IMR-90 (cell line): ENCODE measurements at regions not wholly inside any gene's neighbourhood (a gene's known extent, or its start where the extent isn't known, plus 50 kb on each side); places are given as distances from the start of the nearest gene placed in this dataset.

Experiments
- ATAC-seq: fragments of 200-7000 bp; cut with Tn5 transposase; 2 replicates; pipeline ENCODE4 v1.9.1; 2020; ENCODE audit warnings: low read depth, mild to moderate bottlenecking, moderate library complexity
- BruUV-seq: library from RNA; stranded (reverse); fragments of 400-500 nt; replicated peaks from 2 replicates; lab custom pipeline; 2021; lab: Mats Ljungman, UMichigan
- CTCF ChIA-PET: fragments of 300-600 bp; formaldehyde crosslinking; extraction: SDS; loops from one replicate; lab custom pipeline; 2021; ENCODE audit warnings: antibody characterized with exemption; lab: Yijun Ruan, JAX
- POLR2A ChIA-PET: fragments of 300-600 bp; sonication (Branson Sonifier 250); formaldehyde crosslinking; loops from one replicate; lab custom pipeline; 2022; ENCODE audit warnings: antibody characterized with exemption; ENCODE audit not compliant: unreplicated experiment; lab: Charles Lee
- DNase-seq: peaks from one replicate; pipeline ENCODE4 v3.0.0; 2013
- H2AFZ ChIP-seq: replicated peaks from 2 replicates; pipeline ENCODE3; 2013; ENCODE audit warnings: low read length, mild to moderate bottlenecking; ENCODE audit not compliant: poor library complexity
- H2AK5ac ChIP-seq: 2 replicates; pipeline ENCODE4 v1.6.1; 2013; ENCODE audit warnings: low read depth, low read length, inconsistent platforms
- H2AK9ac ChIP-seq: replicated peaks from 2 replicates; pipeline ENCODE3; 2013; ENCODE audit warnings: mild to moderate bottlenecking, low read depth, low read length, moderate library complexity; ENCODE audit not compliant: poor library complexity
- H2BK120ac ChIP-seq: 2 replicates; pipeline ENCODE4 v1.6.1; 2013; ENCODE audit warnings: low read depth, low read length, inconsistent platforms
- H2BK15ac ChIP-seq: 3 replicates; pipeline ENCODE4 v1.6.1; 2013; ENCODE audit warnings: low read depth, low read length, inconsistent platforms
- H2BK20ac ChIP-seq: 2 replicates; pipeline ENCODE4 v1.6.1; 2013; ENCODE audit warnings: low read depth, mild to moderate bottlenecking, inconsistent platforms, low read length, moderate library complexity
- H2BK5ac ChIP-seq: 2 replicates; pipeline ENCODE4 v1.6.1; 2013; ENCODE audit warnings: mild to moderate bottlenecking, low read depth, low read length, inconsistent platforms; ENCODE audit not compliant: poor library complexity, severe bottlenecking
- H3K14ac ChIP-seq: replicated peaks from 2 replicates; pipeline ENCODE4 v1.6.1; 2013; ENCODE audit warnings: low read depth, low read length, inconsistent platforms
- H3K18ac ChIP-seq: 2 replicates; pipeline ENCODE4 v1.6.1; 2013; ENCODE audit warnings: low read depth, low read length, control low read depth
- H3K23ac ChIP-seq: 2 replicates; pipeline ENCODE4 v1.6.1; 2013; ENCODE audit warnings: low read depth, low read length, inconsistent platforms
- H3K27ac ChIP-seq: 2 replicates; pipeline ENCODE4 v1.5.1; 2013; ENCODE audit warnings: mild to moderate bottlenecking, control low read depth, low read length; ENCODE audit not compliant: insufficient read depth
- H3K27me3 ChIP-seq: 2 replicates; pipeline ENCODE4 v1.6.1; 2013; ENCODE audit warnings: low read length; ENCODE audit not compliant: control insufficient read depth, insufficient read depth
- H3K36me3 ChIP-seq: 2 replicates; pipeline ENCODE4 v1.6.1; 2013; ENCODE audit warnings: low read length, mixed read lengths; ENCODE audit not compliant: control insufficient read depth, insufficient read depth
- H3K4ac ChIP-seq: 2 replicates; pipeline ENCODE4 v1.6.1; 2013; ENCODE audit warnings: low read depth, low read length, inconsistent platforms
- H3K4me1 ChIP-seq: 2 replicates; pipeline ENCODE4 v1.6.1; 2013; ENCODE audit warnings: low read length, mixed read lengths; ENCODE audit not compliant: control insufficient read depth, insufficient read depth
- H3K4me2 ChIP-seq: 2 replicates; pipeline ENCODE4 v1.6.1; 2013; ENCODE audit warnings: low read depth, mild to moderate bottlenecking, control low read depth, low read length, moderate library complexity
- H3K4me3 ChIP-seq: 2 replicates; pipeline ENCODE4 v1.5.1; 2013; ENCODE audit warnings: low read depth, mild to moderate bottlenecking, control low read depth, low read length, moderate library complexity; ENCODE audit not compliant: insufficient read depth
- H3K56ac ChIP-seq: 2 replicates; pipeline ENCODE4 v1.6.1; 2013; ENCODE audit warnings: low read length, inconsistent platforms; ENCODE audit not compliant: insufficient read depth; ENCODE audit errors: extremely low read depth
- H3K79me1 ChIP-seq, 2 experiments: 2 replicates each; pipeline ENCODE4 v1.6.1; 2013; ENCODE audit warnings: low read length in 2 of 2, inconsistent platforms in 1 of 2, low read depth in 1 of 2
- H3K9ac ChIP-seq: 2 replicates; pipeline ENCODE4 v1.6.1; 2013; ENCODE audit warnings: low read depth, low read length, control low read depth
- H3K9me1 ChIP-seq: 2 replicates; pipeline ENCODE4 v1.6.1; 2013; ENCODE audit warnings: low read length, inconsistent platforms; ENCODE audit not compliant: insufficient read depth
- H3K9me3 ChIP-seq: 2 replicates; pipeline ENCODE4 v1.6.1; 2013; ENCODE audit warnings: low read length; ENCODE audit not compliant: control insufficient read depth, insufficient read depth
- H4K20me1 ChIP-seq: 2 replicates; pipeline ENCODE4 v1.6.1; 2013; ENCODE audit warnings: low read length, inconsistent platforms; ENCODE audit not compliant: insufficient read depth
- H4K5ac ChIP-seq: 2 replicates; pipeline ENCODE4 v1.6.1; 2013; ENCODE audit warnings: mild to moderate bottlenecking, low read depth, low read length, control low read depth
- H4K8ac ChIP-seq, 2 experiments: 2 replicates each; pipeline ENCODE4 v1.6.1; 2013; ENCODE audit warnings: low read depth in 2 of 2, low read length in 2 of 2, control low read depth in 1 of 2, inconsistent platforms in 1 of 2
- H4K91ac ChIP-seq: 2 replicates; pipeline ENCODE4 v1.6.1; 2013; ENCODE audit warnings: low read depth, low read length, inconsistent platforms; ENCODE audit not compliant: insufficient read depth
- BHLHE40 ChIP-seq: fragments of 150-350 bp; IDR thresholded peaks from 2 replicates; pipeline ENCODE4 v1.6.1; 2016; ENCODE audit warnings: mild to moderate bottlenecking, low read depth, low read length
- CEBPB ChIP-seq: IDR thresholded peaks from 2 replicates; pipeline ENCODE4 v1.6.1; 2012; ENCODE audit warnings: low read depth, low read length, improper control_type of control experiment
- CHD1 ChIP-seq: IDR thresholded peaks from 2 replicates; pipeline ENCODE4 v1.6.1; 2012; ENCODE audit warnings: low read depth, low read length, improper control_type of control experiment
- CTCF ChIP-seq: conservative IDR thresholded peaks from 2 replicates; pipeline ENCODE4 v1.5.1; 2012; ENCODE audit warnings: mild to moderate bottlenecking, low read depth, low read length, improper control_type of control experiment
- ELK1 ChIP-seq: fragments of 150-350 bp; IDR thresholded peaks from 2 replicates; pipeline ENCODE4 v1.6.1; 2016; ENCODE audit warnings: low read depth, mild to moderate bottlenecking, low read length, moderate library complexity, borderline replicate concordance
- FOS ChIP-seq: fragments of 150-350 bp; IDR thresholded peaks from 2 replicates; pipeline ENCODE4 v1.6.1; 2016; ENCODE audit warnings: low read depth, low read length
- MAFK ChIP-seq: IDR thresholded peaks from 2 replicates; pipeline ENCODE4 v1.6.1; 2012; ENCODE audit warnings: low read depth, low read length, improper control_type of control experiment
- MAZ ChIP-seq: IDR thresholded peaks from 2 replicates; pipeline ENCODE4 v1.6.1; 2012; ENCODE audit warnings: low read depth, mild to moderate bottlenecking, low read length, improper control_type of control experiment, moderate library complexity, borderline replicate concordance
- MXI1 ChIP-seq: IDR thresholded peaks from 2 replicates; pipeline ENCODE4 v1.6.1; 2012; ENCODE audit warnings: low read depth, mild to moderate bottlenecking, low read length, moderate library complexity, borderline replicate concordance
- NFE2L2 ChIP-seq: fragments of 150-350 bp; IDR thresholded peaks from 2 replicates; pipeline ENCODE4 v1.6.1; 2016; ENCODE audit warnings: low read depth, mild to moderate bottlenecking, low read length
- POLR2A ChIP-seq: IDR thresholded peaks from 2 replicates; pipeline ENCODE4 v1.6.1; 2012; ENCODE audit warnings: mild to moderate bottlenecking, low read depth, low read length
- RAD21 ChIP-seq: IDR thresholded peaks from 2 replicates; pipeline ENCODE4 v1.6.1; 2012; ENCODE audit warnings: low read length, improper control_type of control experiment
- RCOR1 ChIP-seq: IDR thresholded peaks from 2 replicates; pipeline ENCODE4 v1.6.1; 2012; ENCODE audit warnings: mild to moderate bottlenecking, low read length, improper control_type of control experiment; ENCODE audit not compliant: insufficient replicate concordance
- RFX5 ChIP-seq: IDR thresholded peaks from 2 replicates; pipeline ENCODE4 v1.8.0; 2012; ENCODE audit warnings: low read depth, mild to moderate bottlenecking, low read length, moderate library complexity
- SMC3 ChIP-seq: fragments of 150-350 bp; IDR thresholded peaks from 2 replicates; pipeline ENCODE4 v1.6.1; 2016; ENCODE audit warnings: low read depth, mild to moderate bottlenecking, antibody characterized with exemption, low read length, moderate library complexity
- USF2 ChIP-seq: fragments of 150-350 bp; IDR thresholded peaks from 2 replicates; pipeline ENCODE4 v1.6.1; 2017; ENCODE audit warnings: mild to moderate bottlenecking, antibody characterized with exemption, low read length, low read depth
- WGBS, 2 experiments: methylation state at CpG; one replicate each; pipeline versions ENCODE4 v1.1.5 to v1.1.7; 2013; ENCODE audit warnings: missing lambda C conversion rate in 2 of 2; ENCODE audit not compliant: insufficient read length in 1 of 2; ENCODE audit errors: extremely low coverage in 2 of 2; 5-methylcytosine and 5-hydroxymethylcytosine counted together
- dilution Hi-C: fragments of 300-500 bp; cut with HindIII; formaldehyde crosslinking; loops from one replicate; pipeline ENCODE4 v1.14.3; 2018; ENCODE audit warnings: low sequenced_read_pairs; ENCODE audit not compliant: unreplicated experiment
- in situ Hi-C: fragments of 300-500 bp; cut with MboI; formaldehyde crosslinking; loops from 3 replicates; pipeline ENCODE4 v1.14.3; 2019; ENCODE audit warnings: low sequenced_read_pairs, inconsistent platforms, mixed read lengths
- intact Hi-C: fragments of 100-400 bp; cut with micrococcal nuclease; formaldehyde crosslinking; loops from 2 replicates; pipeline ENCODE4 v1.10.0; 2022

GRCh38 chr11:110802162-110802561 lies 89.9 kb upstream of the ARHGAP20 start:
- Histone ChIP-seq H3K56ac (no peak overlapping the region), H2BK20ac (no peak overlapping the region), H4K5ac (no peak overlapping the region), H2AK5ac (peak overlapping the region; percentile 30; the same call in 1 of the 2 replicates), H2BK120ac (no peak overlapping the region), H3K9me3 (no peaks in the 10 kb centered on the region), H3K4me3 (no peak overlapping the region), H3K4me1 (no peaks in the 10 kb centered on the region), H3K4me2 (no peak overlapping the region), H3K14ac (0 out of 2 replicates have a peak overlapping the region, but pooled peaks have one; percentile 27), H2BK5ac (no peak overlapping the region), H3K36me3 (no peaks in the 10 kb centered on the region), H3K9ac (no peak overlapping the region), H3K9me1 (no peaks in the 10 kb centered on the region), H3K27me3 (no peaks in the 10 kb centered on the region), H4K8ac (no peak overlapping the region), H4K20me1 (no peaks in the 10 kb centered on the region), H3K79me1 (no peaks in the 10 kb centered on the region), H3K18ac (no peak overlapping the region), H2AFZ (peak overlapping the region; percentile 48), H2AK9ac (no peak overlapping the region), H3K23ac (no peak overlapping the region), H4K91ac (no peak overlapping the region), H2BK15ac (no peak overlapping the region), H3K27ac (no peak overlapping the region), H3K4ac (no peak overlapping the region)
- no peak for TF ChIP-seq CHD1
- no peak for TF ChIP-seq FOS
- TF ChIP-seq RCOR1 = no peak
- no peak for TF ChIP-seq MAZ
- no peak for TF ChIP-seq NFE2L2
- TF ChIP-seq CTCF = no peak
- no peak for TF ChIP-seq RAD21
- TF ChIP-seq RFX5 = no peak
- no peak for TF ChIP-seq SMC3
- TF ChIP-seq ELK1 = no peak
- no peak for TF ChIP-seq CEBPB
- TF ChIP-seq MAFK = no peak
- TF ChIP-seq MXI1 = no peak
- TF ChIP-seq BHLHE40 = no peak
- TF ChIP-seq POLR2A = no peak
- no peak for TF ChIP-seq USF2
- no CpG with 5 or more reads among the region's 2 CpGs for WGBS, 2 experiments
- dilution Hi-C loops = no loop called here
- ATAC-seq (no peak), DNase-seq (no peak)
- BruUV-seq = no TSS peak
- intact Hi-C loops = no loop called here
- in situ Hi-C loops = no loop called here
- ChIA-PET CTCF (no interaction called here), POLR2A (no interaction called here)
